KMS-11 (cell line): ENCODE measurements at regions not wholly inside any gene's neighbourhood (a gene's known extent, or its start where the extent isn't known, plus 50 kb on each side); places are given as distances from the start of the nearest gene placed in this dataset.
A peak's percentile ranks its signal among the peaks of the same experiment; 100 is the strongest.
"Not testable (repeated sequence)": the region's sequence is repeated elsewhere in the genome, so short reads cannot be mapped to it uniquely, and the experiment has no call there.

Experiments used
- H2AFZ ChIP-seq: fragments of 200-600 bp; sonication (generic); 2 replicates; pipeline ENCODE4 v1.6.1; 2016; ENCODE audit warnings: antibody characterized with exemption, mixed run types, low read depth
- H3K27ac ChIP-seq: fragments of 200-600 bp; sonication (generic); 2 replicates; pipeline ENCODE4 v1.6.1; 2016; ENCODE audit warnings: mild to moderate bottlenecking, mixed run types
- H3K27me3 ChIP-seq: fragments of 200-600 bp; sonication (generic); 2 replicates; pipeline ENCODE4 v1.6.1; 2017; ENCODE audit warnings: mild to moderate bottlenecking, low read depth, mixed run types, moderate library complexity; ENCODE audit not compliant: insufficient read depth
- H3K36me3 ChIP-seq: fragments of 200-600 bp; sonication (generic); 2 replicates; pipeline ENCODE4 v1.6.1; 2017; ENCODE audit warnings: mild to moderate bottlenecking, mixed run types; ENCODE audit not compliant: insufficient read depth
- H3K4me1 ChIP-seq: fragments of 200-600 bp; sonication (generic); 2 replicates; pipeline ENCODE4 v1.6.1; 2016; ENCODE audit warnings: mild to moderate bottlenecking, low read depth, mixed run types; ENCODE audit not compliant: poor library complexity, severe bottlenecking
- H3K4me2 ChIP-seq: fragments of 200-600 bp; sonication (generic); 2 replicates; pipeline ENCODE4 v1.7.0; 2016; ENCODE audit warnings: mild to moderate bottlenecking, mixed run types
- H3K4me3 ChIP-seq: fragments of 200-600 bp; sonication (generic); IDR thresholded peaks from 2 replicates; pipeline ENCODE4 v1.6.1; 2017; ENCODE audit warnings: low read depth, low read length, mixed read lengths; ENCODE audit not compliant: insufficient read depth
- H3K79me2 ChIP-seq: fragments of 200-600 bp; sonication (generic); 2 replicates; pipeline ENCODE4 v1.6.1; 2016; ENCODE audit warnings: low read depth, mixed run types; ENCODE audit not compliant: insufficient read depth
- H3K9ac ChIP-seq: fragments of 200-600 bp; sonication (generic); 2 replicates; pipeline ENCODE4 v1.6.1; 2016; ENCODE audit warnings: mild to moderate bottlenecking, mixed run types
- H4K20me1 ChIP-seq: fragments of 200-600 bp; sonication (generic); 2 replicates; pipeline ENCODE4 v1.6.1; 2016; ENCODE audit warnings: mild to moderate bottlenecking, mixed run types; ENCODE audit not compliant: insufficient read depth
- TF ChIP-seq, protein P1 (sequence below): fragments of 200-600 bp; sonication (generic); conservative IDR thresholded peaks from 2 replicates; pipeline ENCODE4 v1.6.1; 2017; ENCODE audit warnings: low read depth, mild to moderate bottlenecking, antibody characterized with exemption, low read length, moderate library complexity, mixed read lengths

DNA sequence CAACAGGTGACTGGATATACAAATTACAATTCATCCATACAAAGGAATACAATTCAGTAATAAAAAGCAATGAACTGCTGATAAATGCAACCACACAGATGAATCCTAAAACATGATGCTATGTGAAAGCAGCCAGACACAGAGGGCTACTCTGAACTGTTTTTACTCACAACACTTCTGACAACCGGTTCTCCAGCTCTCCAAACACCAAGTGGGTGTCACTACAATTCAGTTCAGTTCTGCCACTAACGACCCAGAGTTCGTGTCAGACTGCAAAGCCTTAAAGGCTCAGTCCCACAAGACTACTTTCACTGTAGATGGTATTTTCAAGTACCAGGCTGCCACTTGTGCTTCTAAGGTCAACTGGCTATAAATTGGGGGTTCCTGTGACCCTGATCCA is 119.4 kb downstream of the SLC16A1 start:
- no peak overlapping the region for H3K9ac ChIP-seq
- peaks cover 23% of the 10 kb centered on the region for H3K4me1 ChIP-seq
- no peak overlapping the region for H3K4me3 ChIP-seq
- H3K79me2 ChIP-seq: no peaks in the 10 kb centered on the region
- H4K20me1 ChIP-seq: no peaks in the 10 kb centered on the region
- TF ChIP-seq, protein P1, sequence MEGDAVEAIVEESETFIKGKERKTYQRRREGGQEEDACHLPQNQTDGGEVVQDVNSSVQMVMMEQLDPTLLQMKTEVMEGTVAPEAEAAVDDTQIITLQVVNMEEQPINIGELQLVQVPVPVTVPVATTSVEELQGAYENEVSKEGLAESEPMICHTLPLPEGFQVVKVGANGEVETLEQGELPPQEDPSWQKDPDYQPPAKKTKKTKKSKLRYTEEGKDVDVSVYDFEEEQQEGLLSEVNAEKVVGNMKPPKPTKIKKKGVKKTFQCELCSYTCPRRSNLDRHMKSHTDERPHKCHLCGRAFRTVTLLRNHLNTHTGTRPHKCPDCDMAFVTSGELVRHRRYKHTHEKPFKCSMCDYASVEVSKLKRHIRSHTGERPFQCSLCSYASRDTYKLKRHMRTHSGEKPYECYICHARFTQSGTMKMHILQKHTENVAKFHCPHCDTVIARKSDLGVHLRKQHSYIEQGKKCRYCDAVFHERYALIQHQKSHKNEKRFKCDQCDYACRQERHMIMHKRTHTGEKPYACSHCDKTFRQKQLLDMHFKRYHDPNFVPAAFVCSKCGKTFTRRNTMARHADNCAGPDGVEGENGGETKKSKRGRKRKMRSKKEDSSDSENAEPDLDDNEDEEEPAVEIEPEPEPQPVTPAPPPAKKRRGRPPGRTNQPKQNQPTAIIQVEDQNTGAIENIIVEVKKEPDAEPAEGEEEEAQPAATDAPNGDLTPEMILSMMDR: no peak
- no peaks in the 10 kb centered on the region for H3K27me3 ChIP-seq
- no peak overlapping the region for H3K4me2 ChIP-seq
- no peak overlapping the region for H2AFZ ChIP-seq
- no peak overlapping the region for H3K27ac ChIP-seq
- H3K36me3 ChIP-seq: no peaks in the 10 kb centered on the region

DNA sequence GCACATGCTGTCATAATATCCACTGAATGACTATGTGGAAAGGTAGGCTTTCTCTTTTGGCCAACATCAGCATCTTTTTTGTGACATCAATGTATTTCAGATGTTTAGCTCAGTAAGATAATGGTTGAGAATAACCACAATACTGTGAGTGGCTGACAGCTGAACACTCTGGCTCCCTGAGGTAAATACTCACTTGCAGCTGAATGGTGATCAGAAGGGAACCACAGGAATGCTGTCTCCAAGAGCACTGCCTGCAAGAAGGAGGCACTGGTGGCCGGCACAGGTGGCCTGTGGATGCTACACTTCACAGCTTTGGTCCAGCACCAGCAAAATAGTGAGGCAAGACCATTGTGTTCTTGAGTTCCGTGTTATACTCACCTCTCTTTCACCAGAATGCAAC is 118.7 kb upstream of the PPM1J start:
- Histone ChIP-seq H3K4me1 (peaks cover 19% of the 10 kb centered on the region), H3K27me3 (no peaks in the 10 kb centered on the region), H3K79me2 (no peaks in the 10 kb centered on the region), H3K36me3 (no peaks in the 10 kb centered on the region), H3K27ac (peak overlapping the region; percentile 36; the same call in 1 of the 2 replicates), H3K9ac (no peak overlapping the region), H4K20me1 (no peaks in the 10 kb centered on the region), H3K4me2 (peak overlapping the region; percentile 0; the same call in 1 of the 2 replicates), H2AFZ (no peak overlapping the region), H3K4me3 (no peak overlapping the region)
- TF ChIP-seq, protein P1: no peak

DNA sequence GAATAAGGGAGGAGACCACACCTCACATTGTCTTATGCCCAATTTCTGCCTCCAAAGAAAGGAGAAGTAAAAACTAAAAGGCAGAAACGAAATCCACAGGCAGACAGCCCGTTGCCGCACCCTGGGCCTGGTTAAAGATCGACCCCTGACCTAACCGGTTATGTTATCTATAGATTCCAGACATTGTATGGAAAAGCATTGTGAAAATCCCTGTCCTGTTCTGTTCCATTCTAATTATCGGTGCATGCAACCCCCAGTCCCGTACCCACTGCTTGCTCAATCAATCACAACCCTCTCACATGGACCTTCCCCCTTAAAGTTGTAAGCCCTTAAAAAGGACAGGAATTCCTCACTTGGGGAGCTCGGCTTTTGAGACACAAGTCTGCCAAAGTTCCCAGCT is 117.1 kb upstream of the PPM1J start:
- not testable (repeated sequence) for H3K27me3 ChIP-seq, H3K4me2 ChIP-seq, H2AFZ ChIP-seq, H3K36me3 ChIP-seq, H4K20me1 ChIP-seq, H3K9ac ChIP-seq, H3K27ac ChIP-seq, H3K4me3 ChIP-seq, H3K79me2 ChIP-seq
- peaks cover 19% of the 10 kb centered on the region for H3K4me1 ChIP-seq

DNA sequence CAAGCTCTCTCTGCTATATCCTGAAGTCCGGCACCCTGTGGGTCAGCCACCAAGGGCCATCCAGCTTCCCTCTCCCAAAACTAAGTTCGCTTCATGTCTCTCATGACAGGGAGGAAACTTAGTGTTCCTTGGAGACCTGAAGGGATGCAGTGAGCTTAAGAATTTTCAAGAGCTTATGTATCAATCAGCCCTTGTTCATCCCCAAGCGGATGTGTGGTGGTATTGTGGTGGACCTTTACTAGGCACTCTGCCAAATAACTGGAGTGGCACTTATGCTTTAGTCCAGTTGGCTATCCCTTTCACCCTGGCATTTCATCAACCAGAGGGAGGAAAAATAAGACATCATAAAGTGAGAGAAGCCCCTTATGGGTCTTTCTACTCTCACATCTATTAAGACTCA is 114.6 kb upstream of the PPM1J start:
- not testable (repeated sequence) for H3K4me3 ChIP-seq, H3K4me2 ChIP-seq, H3K36me3 ChIP-seq, H3K79me2 ChIP-seq, H3K27ac ChIP-seq, H3K9ac ChIP-seq, H3K27me3 ChIP-seq, H4K20me1 ChIP-seq, H2AFZ ChIP-seq
- H3K4me1 ChIP-seq: peaks cover 19% of the 10 kb centered on the region

DNA sequence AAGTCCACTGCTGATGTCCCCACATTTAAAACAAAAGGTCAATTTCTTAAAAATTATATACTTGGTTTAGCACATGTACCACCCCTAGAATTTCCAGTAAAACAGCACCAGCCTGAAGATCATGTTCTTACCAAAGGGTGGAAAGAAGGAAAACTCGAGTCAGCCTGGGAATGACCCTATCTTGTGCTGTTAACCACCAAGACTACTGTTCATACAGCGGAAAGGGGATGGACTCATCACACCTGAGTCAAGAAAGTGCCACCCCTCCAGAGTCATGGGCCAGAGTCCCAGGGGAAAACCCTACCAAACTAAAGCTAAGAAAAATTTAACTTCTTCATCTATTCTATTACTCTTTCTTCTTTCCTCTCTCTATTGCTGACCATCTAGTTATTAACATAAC is 113.6 kb upstream of the PPM1J start:
- Histone ChIP-seq H2AFZ (no peak overlapping the region), H4K20me1 (no peaks in the 10 kb centered on the region), H3K27ac (no peak overlapping the region), H3K79me2 (no peaks in the 10 kb centered on the region), H3K4me3 (no peak overlapping the region), H3K36me3 (no peaks in the 10 kb centered on the region), H3K9ac (no peak overlapping the region), H3K27me3 (no peaks in the 10 kb centered on the region), H3K4me1 (peaks cover 9% of the 10 kb centered on the region), H3K4me2 (no peak overlapping the region)
- TF ChIP-seq, protein P1: no peak

DNA sequence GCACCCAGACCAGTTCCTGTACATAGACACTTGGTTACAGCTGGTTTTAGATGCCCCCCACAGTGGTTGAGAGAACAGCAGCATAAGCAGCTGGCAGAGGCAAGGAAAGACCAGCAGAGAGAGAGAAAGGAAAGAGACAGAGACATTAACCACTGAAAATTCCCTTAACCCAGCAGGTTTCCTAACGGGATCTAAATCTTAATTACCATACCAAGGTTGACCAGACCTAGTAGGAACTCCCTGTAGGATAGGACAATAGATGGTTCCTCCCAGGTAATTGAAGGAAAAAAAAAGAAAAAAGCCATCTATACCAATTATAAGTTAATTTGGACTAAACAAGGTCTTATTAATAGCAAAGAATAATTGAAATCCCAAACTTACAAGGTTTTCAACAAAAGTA is 112.3 kb upstream of the PPM1J start:
- H3K9ac ChIP-seq, H4K20me1 ChIP-seq, H3K4me2 ChIP-seq, H3K27me3 ChIP-seq, H3K4me1 ChIP-seq, H3K27ac ChIP-seq, H3K4me3 ChIP-seq, H2AFZ ChIP-seq, H3K36me3 ChIP-seq, H3K79me2 ChIP-seq: not testable (repeated sequence)
